ENCODE measurements at regions not wholly inside any gene's neighbourhood (a gene's known extent, or its start where the extent isn't known, plus 50 kb on each side); places are given as distances from the start of the nearest gene placed in this dataset.
A peak's percentile ranks its signal among the peaks of the same experiment; 100 is the strongest.
"Not testable (repeated sequence)": the region's sequence is repeated elsewhere in the genome, so short reads cannot be mapped to it uniquely, and the experiment has no call there.

DNA sequence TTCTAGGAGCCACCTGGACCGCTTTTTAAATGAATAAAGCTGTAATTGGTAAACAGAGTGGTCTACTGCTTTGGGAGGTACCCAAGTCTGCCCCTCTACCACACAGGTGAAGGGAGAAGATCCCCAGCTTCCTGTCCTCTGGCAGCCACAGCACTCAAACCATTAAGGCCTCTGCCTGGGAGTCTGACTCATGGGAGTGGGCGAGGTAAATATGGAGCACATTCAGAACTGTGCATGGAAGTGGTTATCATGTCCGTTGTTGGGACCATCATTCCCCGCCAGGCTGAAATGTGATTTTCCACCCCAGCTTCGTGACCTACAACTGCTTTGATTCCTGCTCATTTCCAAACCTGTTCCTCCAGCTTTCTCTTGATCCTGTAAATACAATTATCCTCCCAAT is 59.5 kb upstream of the ALDH1B1 start:
- Histone ChIP-seq H3K36me3 (ENCODE audit: control insufficient read depth in 1 of 2, insufficient read depth in 2 of 2, low read length in 2 of 2) (no peaks in the 10 kb centered on the region), H3K4me1 (ENCODE audit: control insufficient read depth in 1 of 2, insufficient read depth in 2 of 2, low read length in 2 of 2) (no peaks in the 10 kb centered on the region), H3K9ac (ENCODE audit: low read depth in 1 of 2, low read length in 2 of 2) (no peak overlapping the region), H3K4me3 (ENCODE audit: low read depth in 1 of 2, low read length in 2 of 2) (no peak overlapping the region), H3K27me3 (ENCODE audit: control insufficient read depth in 1 of 2, insufficient read depth in 2 of 2, low read length in 2 of 2) (no peaks in the 10 kb centered on the region), H3K27ac (ENCODE audit: low read depth, low read length) (no peak overlapping the region), H3K9me3 (ENCODE audit: control insufficient read depth in 1 of 2, low read length in 2 of 2) (no peaks in the 10 kb centered on the region)

DNA sequence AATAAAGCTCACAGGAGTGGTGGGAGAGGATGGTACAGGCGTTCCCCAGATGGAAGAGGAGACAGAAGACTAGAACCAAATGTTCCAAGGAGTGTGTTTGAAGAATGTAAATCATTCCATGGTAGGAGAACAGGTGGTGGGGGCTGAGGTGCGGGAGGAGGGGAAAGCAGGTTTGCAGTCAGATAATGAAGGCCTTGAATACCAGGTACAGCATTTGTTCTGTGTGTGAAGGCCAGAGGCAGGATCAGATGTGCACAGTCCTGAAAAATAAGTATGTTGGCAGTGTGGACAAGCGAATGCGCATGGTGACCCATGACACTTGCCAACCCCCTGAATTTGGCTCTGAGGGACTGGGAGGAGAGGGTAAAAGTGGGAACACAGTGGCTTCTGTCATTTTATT is 59.9 kb upstream of the ALDH1B1 start:
- H3K36me3 ChIP-seq (ENCODE audit: control insufficient read depth in 1 of 2, insufficient read depth in 2 of 2, low read length in 2 of 2) = no peaks in the 10 kb centered on the region
- H3K9me3 ChIP-seq (ENCODE audit: control insufficient read depth in 1 of 2, low read length in 2 of 2) = no peaks in the 10 kb centered on the region
- no peak overlapping the region for H3K4me3 ChIP-seq (ENCODE audit: low read depth in 1 of 2, low read length in 2 of 2)
- H3K4me1 ChIP-seq (ENCODE audit: control insufficient read depth in 1 of 2, insufficient read depth in 2 of 2, low read length in 2 of 2) = no peaks in the 10 kb centered on the region
- no peaks in the 10 kb centered on the region for H3K27me3 ChIP-seq (ENCODE audit: control insufficient read depth in 1 of 2, insufficient read depth in 2 of 2, low read length in 2 of 2)
- H3K9ac ChIP-seq (ENCODE audit: low read depth in 1 of 2, low read length in 2 of 2) = no peak overlapping the region
- H3K27ac ChIP-seq (ENCODE audit: low read depth, low read length) = no peak overlapping the region

DNA sequence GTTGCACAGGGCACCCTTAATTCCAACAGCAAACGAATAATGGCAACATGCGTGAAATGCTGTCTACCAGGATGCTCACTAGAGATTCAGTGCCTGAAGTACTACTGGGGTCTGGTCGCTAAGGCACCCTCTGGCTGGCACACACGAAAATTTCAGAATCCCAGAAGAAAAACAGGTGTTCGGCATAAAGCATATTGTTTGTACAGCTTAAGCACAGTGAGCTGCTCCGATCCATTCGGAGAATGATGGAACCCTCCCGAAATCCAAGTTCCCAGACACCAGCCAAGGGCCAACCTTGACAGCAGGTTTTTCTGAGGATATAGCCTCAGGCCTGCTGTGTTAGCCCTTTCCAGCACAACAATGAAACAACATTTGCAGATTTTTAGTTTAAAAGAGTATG is 61.4 kb upstream of the ALDH1B1 start:
- no peaks in the 10 kb centered on the region for H3K9me3 ChIP-seq (ENCODE audit: control insufficient read depth in 1 of 2, low read length in 2 of 2)
- no peaks in the 10 kb centered on the region for H3K36me3 ChIP-seq (ENCODE audit: control insufficient read depth in 1 of 2, insufficient read depth in 2 of 2, low read length in 2 of 2)
- no peak overlapping the region for H3K27ac ChIP-seq (ENCODE audit: low read depth, low read length)
- H3K27me3 ChIP-seq (ENCODE audit: control insufficient read depth in 1 of 2, insufficient read depth in 2 of 2, low read length in 2 of 2) = no peaks in the 10 kb centered on the region
- no peak overlapping the region for H3K9ac ChIP-seq (ENCODE audit: low read depth in 1 of 2, low read length in 2 of 2)
- no peaks in the 10 kb centered on the region for H3K4me1 ChIP-seq (ENCODE audit: control insufficient read depth in 1 of 2, insufficient read depth in 2 of 2, low read length in 2 of 2)
- H3K4me3 ChIP-seq (ENCODE audit: low read depth in 1 of 2, low read length in 2 of 2) = no peak overlapping the region

DNA sequence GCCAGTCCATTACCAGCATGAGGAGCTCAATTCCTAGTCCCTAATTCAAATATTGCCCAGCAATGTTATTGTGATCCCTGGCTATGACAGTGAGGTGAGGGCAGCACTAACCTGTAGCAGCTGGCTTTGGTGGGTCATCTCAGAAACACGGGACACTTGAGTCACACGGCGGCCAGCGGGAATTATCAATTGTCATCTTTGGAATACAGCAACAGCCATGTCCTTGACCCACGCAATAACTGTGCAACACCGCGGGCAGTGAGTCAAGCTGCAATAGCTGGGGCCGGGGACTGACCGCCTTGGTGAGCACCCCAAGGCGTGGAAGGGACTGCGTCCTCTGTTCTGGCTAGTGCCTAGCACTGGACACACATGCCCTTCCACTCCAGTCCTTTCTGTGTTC is 62.5 kb upstream of the ALDH1B1 start:
- H3K9ac ChIP-seq (ENCODE audit: low read depth in 1 of 2, low read length in 2 of 2) = no peak overlapping the region
- no peaks in the 10 kb centered on the region for H3K4me1 ChIP-seq (ENCODE audit: control insufficient read depth in 1 of 2, insufficient read depth in 2 of 2, low read length in 2 of 2)
- H3K4me3 ChIP-seq (ENCODE audit: low read depth in 1 of 2, low read length in 2 of 2) = no peak overlapping the region
- no peak overlapping the region for H3K27ac ChIP-seq (ENCODE audit: low read depth, low read length)
- H3K27me3 ChIP-seq (ENCODE audit: control insufficient read depth in 1 of 2, insufficient read depth in 2 of 2, low read length in 2 of 2) = no peaks in the 10 kb centered on the region
- no peaks in the 10 kb centered on the region for H3K9me3 ChIP-seq (ENCODE audit: control insufficient read depth in 1 of 2, low read length in 2 of 2)
- no peaks in the 10 kb centered on the region for H3K36me3 ChIP-seq (ENCODE audit: control insufficient read depth in 1 of 2, insufficient read depth in 2 of 2, low read length in 2 of 2)

DNA sequence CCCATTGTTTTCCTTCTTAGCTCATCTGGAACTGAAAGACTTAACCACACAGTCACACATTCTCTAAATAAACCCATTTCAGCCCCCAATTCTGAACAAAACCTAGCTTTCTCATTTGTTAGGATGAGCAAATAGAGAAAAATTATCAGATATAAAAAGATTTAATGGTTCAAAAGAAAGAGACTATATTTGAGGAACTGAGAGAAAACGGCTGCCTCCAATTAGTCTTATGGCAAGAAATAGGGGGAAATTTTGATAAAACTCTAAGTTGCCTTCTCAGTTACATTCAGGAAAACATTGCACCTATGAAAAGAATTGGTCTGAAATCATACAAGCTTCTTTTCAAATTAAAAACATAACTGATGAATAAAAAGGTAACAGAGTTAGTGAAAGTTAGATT is 63.7 kb upstream of the ALDH1B1 start:
- Histone ChIP-seq H3K36me3 (ENCODE audit: control insufficient read depth in 1 of 2, insufficient read depth in 2 of 2, low read length in 2 of 2) (no peaks in the 10 kb centered on the region), H3K27ac (ENCODE audit: low read depth, low read length) (no peak overlapping the region), H3K4me3 (ENCODE audit: low read depth in 1 of 2, low read length in 2 of 2) (no peak overlapping the region), H3K4me1 (ENCODE audit: control insufficient read depth in 1 of 2, insufficient read depth in 2 of 2, low read length in 2 of 2) (no peaks in the 10 kb centered on the region), H3K27me3 (ENCODE audit: control insufficient read depth in 1 of 2, insufficient read depth in 2 of 2, low read length in 2 of 2) (no peaks in the 10 kb centered on the region), H3K9ac (ENCODE audit: low read depth in 1 of 2, low read length in 2 of 2) (no peak overlapping the region), H3K9me3 (ENCODE audit: control insufficient read depth in 1 of 2, low read length in 2 of 2) (no peaks in the 10 kb centered on the region)

DNA sequence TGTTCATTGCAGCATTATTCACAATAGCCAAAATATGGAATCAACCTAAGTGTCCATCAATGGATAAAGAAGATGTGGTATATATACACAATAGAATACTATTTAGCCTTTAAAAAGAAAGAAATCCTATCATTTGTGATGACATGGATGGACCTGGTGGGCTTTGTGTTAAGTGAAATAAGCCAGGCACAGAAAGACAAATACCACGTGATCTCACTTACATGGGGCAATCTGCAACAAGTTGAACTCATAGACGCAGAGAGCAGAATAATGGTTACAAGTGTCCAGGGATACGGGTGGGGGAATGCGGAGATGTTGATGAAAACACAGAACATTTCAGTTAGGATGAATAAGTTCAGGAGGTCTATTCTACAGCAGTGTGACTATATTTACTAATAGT is 66.4 kb upstream of the ALDH1B1 start:
- no peak overlapping the region for H3K9ac ChIP-seq (ENCODE audit: low read depth in 1 of 2, low read length in 2 of 2)
- no peaks in the 10 kb centered on the region for H3K9me3 ChIP-seq (ENCODE audit: control insufficient read depth in 1 of 2, low read length in 2 of 2)
- no peaks in the 10 kb centered on the region for H3K4me1 ChIP-seq (ENCODE audit: control insufficient read depth in 1 of 2, insufficient read depth in 2 of 2, low read length in 2 of 2)
- no peaks in the 10 kb centered on the region for H3K36me3 ChIP-seq (ENCODE audit: control insufficient read depth in 1 of 2, insufficient read depth in 2 of 2, low read length in 2 of 2)
- no peak overlapping the region for H3K27ac ChIP-seq (ENCODE audit: low read depth, low read length)
- H3K4me3 ChIP-seq (ENCODE audit: low read depth in 1 of 2, low read length in 2 of 2) = no peak overlapping the region
- H3K27me3 ChIP-seq (ENCODE audit: control insufficient read depth in 1 of 2, insufficient read depth in 2 of 2, low read length in 2 of 2) = no peaks in the 10 kb centered on the region

DNA sequence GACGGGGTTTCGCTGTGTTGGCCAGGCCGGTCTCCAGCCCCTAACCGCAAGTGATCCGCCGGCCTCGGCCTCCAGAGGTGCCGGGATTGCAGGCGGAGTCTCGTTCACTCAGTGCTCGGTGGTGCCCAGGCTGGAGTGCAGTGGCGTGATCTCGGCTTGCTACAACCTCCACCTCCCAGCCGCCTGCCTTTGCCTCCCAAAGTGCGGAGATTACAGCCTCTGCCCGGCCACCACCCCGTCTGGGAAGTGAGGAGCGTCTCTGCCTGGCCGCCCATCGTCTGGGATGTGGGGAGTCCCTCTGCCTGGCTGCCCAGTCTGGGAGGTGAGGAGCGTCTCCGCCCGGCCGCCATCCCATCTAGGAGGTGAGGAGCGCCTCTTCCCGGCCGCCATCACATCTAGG is 68.3 kb upstream of the ALDH1B1 start:
- not testable (repeated sequence) for H3K27ac ChIP-seq (ENCODE audit: low read depth, low read length); H3K36me3 ChIP-seq (ENCODE audit: control insufficient read depth in 1 of 2, insufficient read depth in 2 of 2, low read length in 2 of 2); H3K9me3 ChIP-seq (ENCODE audit: control insufficient read depth in 1 of 2, low read length in 2 of 2); H3K9ac ChIP-seq (ENCODE audit: low read depth in 1 of 2, low read length in 2 of 2); H3K4me3 ChIP-seq (ENCODE audit: low read depth in 1 of 2, low read length in 2 of 2); H3K27me3 ChIP-seq (ENCODE audit: control insufficient read depth in 1 of 2, insufficient read depth in 2 of 2, low read length in 2 of 2); H3K4me1 ChIP-seq (ENCODE audit: control insufficient read depth in 1 of 2, insufficient read depth in 2 of 2, low read length in 2 of 2)

DNA sequence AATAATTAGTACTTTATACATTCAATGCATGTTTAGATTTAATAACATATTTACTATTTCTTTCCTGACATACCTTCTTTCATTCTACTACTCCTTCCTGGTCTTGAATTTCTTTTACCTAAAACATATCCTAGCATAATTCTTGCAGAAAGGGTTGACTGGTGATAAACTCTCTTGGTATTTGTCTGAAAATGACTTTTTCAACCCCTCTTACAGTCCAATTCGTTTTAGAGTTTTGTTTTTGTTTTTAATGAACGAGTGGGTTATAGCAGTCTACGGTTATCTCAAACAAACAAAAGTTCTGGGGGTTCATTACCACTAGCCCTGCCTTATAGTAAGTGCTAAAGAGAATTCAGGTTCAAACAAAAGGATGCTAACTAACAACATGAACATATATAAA is 69.6 kb upstream of the ALDH1B1 start:
- Histone ChIP-seq H3K9ac (ENCODE audit: low read depth in 1 of 2, low read length in 2 of 2) (no peak overlapping the region), H3K27ac (ENCODE audit: low read depth, low read length) (no peak overlapping the region), H3K36me3 (ENCODE audit: control insufficient read depth in 1 of 2, insufficient read depth in 2 of 2, low read length in 2 of 2) (no peaks in the 10 kb centered on the region), H3K4me1 (ENCODE audit: control insufficient read depth in 1 of 2, insufficient read depth in 2 of 2, low read length in 2 of 2) (peaks cover 6 to 13% of the 10 kb centered on the region in 2 donors), H3K4me3 (ENCODE audit: low read depth in 1 of 2, low read length in 2 of 2) (no peak overlapping the region), H3K9me3 (ENCODE audit: control insufficient read depth in 1 of 2, low read length in 2 of 2) (no peaks in the 10 kb centered on the region), H3K27me3 (ENCODE audit: control insufficient read depth in 1 of 2, insufficient read depth in 2 of 2, low read length in 2 of 2) (no peaks in the 10 kb centered on the region)

DNA sequence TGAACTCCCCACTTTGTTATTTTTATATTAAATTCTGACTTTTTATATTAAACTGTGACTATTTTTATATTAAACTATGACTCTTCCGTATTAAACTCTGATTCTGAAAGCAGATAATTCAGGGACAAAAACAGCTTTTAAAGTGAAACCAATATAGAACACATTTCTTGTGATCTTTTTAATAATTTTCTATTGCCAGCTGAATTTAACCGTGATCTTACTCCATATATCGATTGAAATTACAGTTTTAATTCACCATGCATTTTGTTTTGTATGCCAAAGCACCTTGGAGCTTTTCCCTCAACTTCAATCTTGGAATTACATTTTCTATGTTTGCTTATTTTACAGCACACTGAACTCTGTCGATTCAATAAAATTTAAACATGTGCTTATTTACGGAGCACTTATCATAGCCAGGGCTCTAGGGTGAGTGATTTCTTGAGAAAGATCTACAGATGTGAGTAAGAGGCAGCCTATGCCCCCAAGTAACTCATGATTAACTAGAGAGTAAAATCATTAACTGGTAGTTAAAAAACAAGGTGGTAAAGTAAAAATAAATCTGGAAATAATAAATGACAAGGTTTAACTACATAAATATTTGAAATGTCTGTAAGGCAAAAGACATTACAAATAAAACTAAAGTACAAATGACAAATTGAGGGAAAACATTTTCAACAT is 72.9 kb upstream of the ALDH1B1 start:
- H3K4me1 ChIP-seq (ENCODE audit: control insufficient read depth in 1 of 2, insufficient read depth in 2 of 2, low read length in 2 of 2) = peaks cover 6 to 13% of the 10 kb centered on the region in 2 donors
- H3K9me3 ChIP-seq (ENCODE audit: control insufficient read depth in 1 of 2, low read length in 2 of 2) = no peaks in the 10 kb centered on the region
- peak overlapping the region in 1 of 2 donors; percentile 17 for H3K4me3 ChIP-seq (ENCODE audit: low read depth in 1 of 2, low read length in 2 of 2)
- no peaks in the 10 kb centered on the region for H3K27me3 ChIP-seq (ENCODE audit: control insufficient read depth in 1 of 2, insufficient read depth in 2 of 2, low read length in 2 of 2)
- H3K36me3 ChIP-seq (ENCODE audit: control insufficient read depth in 1 of 2, insufficient read depth in 2 of 2, low read length in 2 of 2) = no peaks in the 10 kb centered on the region
- no peak overlapping the region for H3K27ac ChIP-seq (ENCODE audit: low read depth, low read length)
- no peak overlapping the region for H3K9ac ChIP-seq (ENCODE audit: low read depth in 1 of 2, low read length in 2 of 2)

DNA sequence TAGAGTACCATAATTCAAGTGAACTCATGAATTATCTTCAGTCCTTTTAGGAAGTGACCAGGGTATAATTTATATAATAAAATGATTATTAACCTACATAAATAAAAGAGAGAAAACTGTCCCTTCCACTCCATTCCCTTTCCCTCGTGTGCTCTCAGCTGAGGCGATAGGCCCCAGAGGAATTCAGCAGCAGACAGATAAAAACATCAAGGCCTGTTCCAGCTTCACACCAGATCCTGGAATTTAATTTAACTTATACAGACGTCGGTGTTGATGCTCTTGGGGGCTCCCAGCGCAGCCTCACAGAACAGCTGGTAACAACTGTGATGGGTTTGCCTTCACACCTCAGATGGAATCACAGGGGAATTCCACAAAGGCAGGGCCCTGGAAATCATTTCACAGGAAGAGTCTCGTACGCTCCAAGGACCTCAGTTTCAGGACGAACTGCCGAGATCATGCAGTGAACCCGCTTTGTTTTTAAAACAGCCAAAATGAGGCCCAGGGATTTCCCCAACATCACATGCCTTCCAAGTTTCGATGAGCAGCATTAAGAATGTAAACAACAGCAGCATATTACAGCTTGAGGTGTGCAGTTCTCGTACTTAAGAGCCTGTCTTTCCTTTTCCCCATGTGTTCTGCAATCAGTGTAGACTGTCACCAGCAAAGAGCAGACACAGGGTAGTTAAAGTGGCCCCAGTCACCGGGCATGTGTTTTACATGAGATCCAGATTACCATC is 73.6 kb upstream of the ALDH1B1 start:
- no peak overlapping the region for H3K9ac ChIP-seq (ENCODE audit: low read depth in 1 of 2, low read length in 2 of 2)
- H3K36me3 ChIP-seq (ENCODE audit: control insufficient read depth in 1 of 2, insufficient read depth in 2 of 2, low read length in 2 of 2) = no peaks in the 10 kb centered on the region
- no peak overlapping the region for H3K27ac ChIP-seq (ENCODE audit: low read depth, low read length)
- H3K27me3 ChIP-seq (ENCODE audit: control insufficient read depth in 1 of 2, insufficient read depth in 2 of 2, low read length in 2 of 2) = no peaks in the 10 kb centered on the region
- H3K4me1 ChIP-seq (ENCODE audit: control insufficient read depth in 1 of 2, insufficient read depth in 2 of 2, low read length in 2 of 2) = peaks cover 6 to 13% of the 10 kb centered on the region in 2 donors
- H3K9me3 ChIP-seq (ENCODE audit: control insufficient read depth in 1 of 2, low read length in 2 of 2) = no peaks in the 10 kb centered on the region
- H3K4me3 ChIP-seq (ENCODE audit: low read depth in 1 of 2, low read length in 2 of 2) = peak overlapping the region; percentile 17 to 28

Measured in duodenal mucosa (tissue), 2 donors.